H9 (cell line): ENCODE measurements at regions not wholly inside any gene's neighbourhood (a gene's known extent, or its start where the extent isn't known, plus 50 kb on each side); places are given as distances from the start of the nearest gene placed in this dataset.

Experiments used
- DNase-seq: peaks from one replicate; pipeline ENCODE4 v3.0.0-alpha.2; 2017
- H2AFZ ChIP-seq: one replicate; pipeline ENCODE4 v1.6.1; 2013; ENCODE audit warnings: mild to moderate bottlenecking, low read length, control low read depth, moderate library complexity
- H2AK5ac ChIP-seq: 2 replicates; pipeline ENCODE4 v1.6.1; 2013; ENCODE audit warnings: low read length, control low read depth, mixed read lengths; ENCODE audit not compliant: insufficient read length
- H2BK120ac ChIP-seq: one replicate; pipeline ENCODE4 v1.6.1; 2013; ENCODE audit warnings: low read depth, mild to moderate bottlenecking, low read length, control low read depth, inconsistent platforms; ENCODE audit not compliant: poor library complexity, severe bottlenecking
- H2BK12ac ChIP-seq: 2 replicates; pipeline ENCODE4 v1.6.1; 2013; ENCODE audit warnings: low read length, control low read depth, mixed read lengths, low read depth; ENCODE audit not compliant: insufficient read length
- H2BK15ac ChIP-seq: 2 replicates; pipeline ENCODE4 v1.6.1; 2013; ENCODE audit warnings: low read depth, low read length, control low read depth
- H2BK20ac ChIP-seq: one replicate; pipeline ENCODE4 v1.6.1; 2013; ENCODE audit warnings: low read depth, mild to moderate bottlenecking, low read length, control low read depth, inconsistent platforms; ENCODE audit not compliant: poor library complexity, severe bottlenecking
- H2BK5ac ChIP-seq: 2 replicates; pipeline ENCODE4 v1.6.1; 2013; ENCODE audit warnings: low read length, control low read depth, mixed read lengths; ENCODE audit not compliant: insufficient read length
- H3K14ac ChIP-seq: 2 replicates; pipeline ENCODE4 v1.6.1; 2013; ENCODE audit warnings: low read length, control low read depth; ENCODE audit not compliant: insufficient read depth
- H3K18ac ChIP-seq: 2 replicates; pipeline ENCODE4 v1.6.1; 2013; ENCODE audit warnings: low read depth, mild to moderate bottlenecking, mixed read lengths, low read length, control low read depth; ENCODE audit not compliant: insufficient read length
- H3K23ac ChIP-seq: 2 replicates; pipeline ENCODE4 v1.6.1; 2013; ENCODE audit warnings: low read length, control low read depth, mixed read lengths, low read depth; ENCODE audit not compliant: insufficient read length
- H3K23me2 ChIP-seq: 2 replicates; pipeline ENCODE4 v1.6.1; 2013; ENCODE audit warnings: low read depth, mild to moderate bottlenecking, mixed read lengths, low read length, control low read depth; ENCODE audit not compliant: insufficient read length, poor library complexity, severe bottlenecking
- H3K27ac ChIP-seq: 2 replicates; pipeline ENCODE4 v1.5.1; 2013; ENCODE audit warnings: low read length, control low read depth, mixed read lengths, low read depth; ENCODE audit not compliant: insufficient read length
- H3K27me3 ChIP-seq: 2 replicates; pipeline ENCODE4 v1.6.1; 2013; ENCODE audit warnings: low read length, control low read depth, inconsistent platforms; ENCODE audit not compliant: insufficient read depth
- H3K4ac ChIP-seq: 2 replicates; pipeline ENCODE4 v1.6.1; 2013; ENCODE audit warnings: low read depth, mild to moderate bottlenecking, control low read depth, inconsistent platforms, low read length, moderate library complexity
- H3K4me1 ChIP-seq: 2 replicates; pipeline ENCODE4 v1.6.1; 2013; ENCODE audit warnings: low read length, control low read depth, inconsistent platforms; ENCODE audit not compliant: insufficient read depth
- H3K4me2 ChIP-seq: 2 replicates; pipeline ENCODE4 v1.6.1; 2013; ENCODE audit warnings: low read length, control low read depth, mixed read lengths; ENCODE audit not compliant: insufficient read length, insufficient read depth
- H3K56ac ChIP-seq: 2 replicates; pipeline ENCODE4 v1.6.1; 2013; ENCODE audit warnings: low read depth, mild to moderate bottlenecking, mixed read lengths, low read length, control low read depth; ENCODE audit not compliant: insufficient read length
- H3K79me1 ChIP-seq: 2 replicates; pipeline ENCODE4 v1.6.1; 2013; ENCODE audit warnings: low read depth, mild to moderate bottlenecking, moderate library complexity, low read length, control low read depth, inconsistent platforms; ENCODE audit not compliant: insufficient read depth, poor library complexity, severe bottlenecking
- H3K79me2 ChIP-seq: 2 replicates; pipeline ENCODE4 v1.6.1; 2013; ENCODE audit warnings: low read length, control low read depth, inconsistent platforms; ENCODE audit not compliant: insufficient read depth
- H3K9ac ChIP-seq: 2 replicates; pipeline ENCODE4 v1.6.1; 2013; ENCODE audit warnings: low read length, control low read depth, mixed read lengths; ENCODE audit not compliant: insufficient read length; ENCODE audit errors: extremely low read depth
- H3K9me3 ChIP-seq: one replicate; pipeline ENCODE4 v1.6.1; 2013; ENCODE audit warnings: low read depth, low read length, inconsistent platforms; ENCODE audit not compliant: control insufficient read depth
- H3T11ph ChIP-seq: one replicate; pipeline ENCODE4 v1.6.1; 2013; ENCODE audit warnings: mild to moderate bottlenecking, low read length, control low read depth, inconsistent platforms
- H4K20me1 ChIP-seq: one replicate; pipeline ENCODE4 v1.6.1; 2013; ENCODE audit not compliant: control insufficient read depth, insufficient read length, insufficient read depth
- H4K5ac ChIP-seq: 2 replicates; pipeline ENCODE4 v1.6.1; 2013; ENCODE audit warnings: low read depth, mild to moderate bottlenecking, mixed read lengths, low read length, control low read depth; ENCODE audit not compliant: insufficient read length
- H4K8ac ChIP-seq: replicated peaks from 2 replicates; pipeline ENCODE4 v1.6.1; 2013; ENCODE audit warnings: low read length, control low read depth, mixed read lengths, low read depth; ENCODE audit not compliant: insufficient read length
- H4K91ac ChIP-seq: 2 replicates; pipeline ENCODE4 v1.6.1; 2013; ENCODE audit warnings: low read depth, mild to moderate bottlenecking, moderate library complexity, mixed read lengths, low read length, control low read depth; ENCODE audit not compliant: insufficient read length
- H3K27ac Mint-ChIP-seq, 3 experiments: 2 replicates in 2 of 3; 3 replicates in 1 of 3; pipeline ENCODE4 v1.8.0; 2020 to 2021; ENCODE audit warnings: mixed read lengths in 3 of 3, mild to moderate bottlenecking in 1 of 3, moderate library complexity in 1 of 3
- H3K27me3 Mint-ChIP-seq: 2 replicates; pipeline ENCODE4 v1.8.0; 2021; ENCODE audit warnings: low read depth, mild to moderate bottlenecking, moderate library complexity, mixed read lengths
- H3K36me3 Mint-ChIP-seq, 3 experiments: 2 replicates in 2 of 3; 3 replicates in 1 of 3; pipeline ENCODE4 v1.8.0; 2020 to 2021; ENCODE audit warnings: low read depth in 3 of 3, mixed read lengths in 3 of 3; ENCODE audit not compliant: insufficient read depth in 1 of 3
- H3K4me1 Mint-ChIP-seq, 2 experiments: 2 replicates each; pipeline ENCODE4 v1.8.0; 2020; ENCODE audit warnings: mixed read lengths in 2 of 2
- H3K4me3 Mint-ChIP-seq, 2 experiments: 2 replicates in 1 of 2; 3 replicates in 1 of 2; pipeline ENCODE4 v1.8.0; 2020 to 2021; ENCODE audit warnings: mild to moderate bottlenecking in 2 of 2, mixed read lengths in 2 of 2, moderate library complexity in 1 of 2
- H3K9me3 Mint-ChIP-seq, 2 experiments: 2 replicates in 1 of 2; 3 replicates in 1 of 2; pipeline ENCODE4 v1.8.0; 2020; ENCODE audit warnings: mild to moderate bottlenecking in 2 of 2, mixed read lengths in 2 of 2, moderate library complexity in 1 of 2
- WGBS: extraction: QIAGEN DNeasy Blood & Tissue Kit; methylation state at CpG from one replicate; pipeline ENCODE4 v1.1.7; 2013; ENCODE audit warnings: missing lambda C conversion rate, low lambda C conversion rate, mixed read lengths; ENCODE audit not compliant: insufficient read length; ENCODE audit errors: extremely low coverage; 5-methylcytosine and 5-hydroxymethylcytosine counted together
- TF ChIP-seq, protein P1 (sequence below): fragments of 200-600 bp; sonication (generic); conservative IDR thresholded peaks from 3 replicates; pipeline ENCODE4 v1.8.0; 2021; ENCODE audit warnings: antibody characterized with exemption, mild to moderate bottlenecking

DNA sequence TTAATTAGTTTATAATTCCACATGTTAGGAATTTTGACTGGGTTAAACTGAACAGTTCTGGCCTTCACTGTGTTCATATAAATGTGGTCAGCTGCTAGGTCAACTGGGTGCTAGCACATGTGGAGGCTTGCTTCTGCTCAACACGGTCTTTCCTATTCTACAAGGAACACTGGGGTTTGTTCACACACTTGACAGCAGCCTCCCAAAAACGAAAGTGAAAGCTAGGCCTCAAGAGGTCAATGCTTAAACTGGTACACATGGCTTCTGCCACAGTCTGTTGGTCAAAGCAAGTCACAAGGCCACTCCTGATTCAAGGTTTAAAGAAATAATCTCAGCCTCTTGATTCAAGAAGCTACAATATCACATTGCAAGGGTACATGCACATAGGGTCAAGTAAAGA is 126.5 kb downstream of the QDPR start:
- Histone ChIP-seq H3K9me3 (no peaks in the 10 kb centered on the region), H4K91ac (no peak overlapping the region), H2AFZ (no peak overlapping the region), H2BK15ac (no peak overlapping the region), H2BK20ac (no peak overlapping the region), H3K79me2 (no peaks in the 10 kb centered on the region), H3K18ac (no peak overlapping the region), H3K27me3 (no peaks in the 10 kb centered on the region), H2BK12ac (no peak overlapping the region), H2BK5ac (no peak overlapping the region), H3K27ac (no peak overlapping the region), H2BK120ac (no peak overlapping the region), H4K8ac (no peak overlapping the region), H3K79me1 (no peaks in the 10 kb centered on the region), H3T11ph (no peak overlapping the region), H3K4ac (no peak overlapping the region), H3K9ac (no peak overlapping the region), H4K5ac (no peak overlapping the region), H3K56ac (no peak overlapping the region), H2AK5ac (no peak overlapping the region), H4K20me1 (no peaks in the 10 kb centered on the region), H3K4me1 (no peaks in the 10 kb centered on the region), H3K14ac (no peak overlapping the region), H3K4me2 (no peak overlapping the region), H3K23ac (no peak overlapping the region), H3K23me2 (no peaks in the 10 kb centered on the region)
- H3K4me1 Mint-ChIP-seq, result no peaks in the 10 kb centered on the region
- WGBS, result no CpG with 5 or more reads among the region's 2 CpGs
- DNase-seq, result no peak
- TF ChIP-seq, protein P1, sequence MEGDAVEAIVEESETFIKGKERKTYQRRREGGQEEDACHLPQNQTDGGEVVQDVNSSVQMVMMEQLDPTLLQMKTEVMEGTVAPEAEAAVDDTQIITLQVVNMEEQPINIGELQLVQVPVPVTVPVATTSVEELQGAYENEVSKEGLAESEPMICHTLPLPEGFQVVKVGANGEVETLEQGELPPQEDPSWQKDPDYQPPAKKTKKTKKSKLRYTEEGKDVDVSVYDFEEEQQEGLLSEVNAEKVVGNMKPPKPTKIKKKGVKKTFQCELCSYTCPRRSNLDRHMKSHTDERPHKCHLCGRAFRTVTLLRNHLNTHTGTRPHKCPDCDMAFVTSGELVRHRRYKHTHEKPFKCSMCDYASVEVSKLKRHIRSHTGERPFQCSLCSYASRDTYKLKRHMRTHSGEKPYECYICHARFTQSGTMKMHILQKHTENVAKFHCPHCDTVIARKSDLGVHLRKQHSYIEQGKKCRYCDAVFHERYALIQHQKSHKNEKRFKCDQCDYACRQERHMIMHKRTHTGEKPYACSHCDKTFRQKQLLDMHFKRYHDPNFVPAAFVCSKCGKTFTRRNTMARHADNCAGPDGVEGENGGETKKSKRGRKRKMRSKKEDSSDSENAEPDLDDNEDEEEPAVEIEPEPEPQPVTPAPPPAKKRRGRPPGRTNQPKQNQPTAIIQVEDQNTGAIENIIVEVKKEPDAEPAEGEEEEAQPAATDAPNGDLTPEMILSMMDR, result no peak
- H3K4me3 Mint-ChIP-seq, result no peak overlapping the region
- H3K9me3 Mint-ChIP-seq, result no peaks in the 10 kb centered on the region
- no peaks in the 10 kb centered on the region for H3K36me3 Mint-ChIP-seq
- no peaks in the 10 kb centered on the region for H3K27me3 Mint-ChIP-seq
- H3K27ac Mint-ChIP-seq, result no peak overlapping the region
